C4-2B (cell line): ENCODE measurements at regions not wholly inside any gene's neighbourhood (a gene's known extent, or its start where the extent isn't known, plus 50 kb on each side); places are given as distances from the start of the nearest gene placed in this dataset.

Experiments used
- CTCF ChIP-seq: fragments of 450-650 bp; conservative IDR thresholded peaks from 2 replicates; pipeline ENCODE4 v1.5.1; 2017; ENCODE audit warnings: mild to moderate bottlenecking
- ZFX ChIP-seq: fragments of 450-650 bp; IDR thresholded peaks from 2 replicates; pipeline ENCODE4 v1.6.1; 2017

GRCh38 chr19:29449371-29449770, 76.4 kb upstream of the VSTM2B start:
- TF ChIP-seq CTCF (no peak), ZFX (no peak)
